Gastroesophageal sphincter (tissue), 4 donors: ENCODE measurements at regions not wholly inside any gene's neighbourhood (a gene's known extent, or its start where the extent isn't known, plus 50 kb on each side); places are given as distances from the start of the nearest gene placed in this dataset.

Source experiments
- ATAC-seq: fragments of 150-250 bp; one replicate; pipeline ENCODE4 v1.9.1; 2016; ENCODE audit warnings: mild to moderate bottlenecking, moderate library complexity
- H3K27ac ChIP-seq, 4 donors: fragments of 200-600 bp; sonication (generic) in 3 of 4; 1 replicate in 3 of 4; 2 replicates in 1 of 4; pipeline ENCODE4 v1.5.1; 2016 to 2019
- H3K27me3 ChIP-seq: fragments of 200-600 bp; sonication (generic); one replicate; pipeline ENCODE4 v1.5.1; 2019
- H3K36me3 ChIP-seq, 2 donors: fragments of 200-600 bp; sonication (generic); one replicate each; pipeline ENCODE4 v1.5.1; 2019; ENCODE audit warnings: control low read depth in 1 of 2
- H3K4me1 ChIP-seq, 3 donors: fragments of 200-600 bp; sonication (generic); 1 replicate in 2 of 3; 2 replicates in 1 of 3; pipeline ENCODE4 v1.5.1; 2016 to 2019; ENCODE audit warnings: control low read depth in 2 of 3
- H3K4me3 ChIP-seq, 2 donors: fragments of 200-600 bp; sonication (generic); one replicate each; pipeline ENCODE4 v1.5.1; 2019; ENCODE audit warnings: mild to moderate bottlenecking in 1 of 2, moderate library complexity in 1 of 2
- H3K9me3 ChIP-seq, 3 donors: fragments of 200-600 bp; sonication (generic); one replicate each; pipeline ENCODE4 v1.5.1; 2017 to 2019; ENCODE audit warnings: control low read depth in 2 of 3
- CTCF ChIP-seq, 4 experiments: fragments of 200-600 bp in 2 of 4; fragments of 450-650 bp in 2 of 4; sonication (generic) in 1 of 4; IDR thresholded peaks; one replicate each; pipeline ENCODE4 v1.5.1; 2017 to 2019; ENCODE audit warnings: antibody characterized with exemption in 4 of 4, mild to moderate bottlenecking in 2 of 4, moderate library complexity in 2 of 4
- EP300 ChIP-seq: sonication (generic); formaldehyde crosslinking; IDR thresholded peaks from one replicate; pipeline ENCODE4 v1.6.1; 2017; ENCODE audit warnings: antibody characterized with exemption, mild to moderate bottlenecking
- POLR2A ChIP-seq, 2 donors: fragments of 450-650 bp; IDR thresholded peaks; one replicate each; pipeline ENCODE4 v1.6.1; 2017; ENCODE audit warnings: antibody characterized with exemption in 2 of 2, mild to moderate bottlenecking in 2 of 2, moderate library complexity in 1 of 2
- POLR2AphosphoS5 ChIP-seq: sonication (generic); formaldehyde crosslinking; IDR thresholded peaks from one replicate; pipeline ENCODE4 v1.6.1; 2017; ENCODE audit warnings: antibody characterized with exemption
- whole genome bisulfite sequencing, 2 donors: methylation state at CpG; one replicate each; pipeline ENCODE4 v1.1.5; 2018; ENCODE audit warnings: low coverage in 1 of 2; 5-methylcytosine and 5-hydroxymethylcytosine counted together

GRCh38 chrX:147763131-147763530, 148.6 kb upstream of the FMR1 start:
- no peaks in the 10 kb centered on the region for H3K4me1 ChIP-seq
- ATAC-seq, result no peak
- no peaks in the 10 kb centered on the region for H3K9me3 ChIP-seq
- H3K27ac ChIP-seq, result no peak overlapping the region
- 60 to 80% methylated on average over 1 of the region's 1 CpG for WGBS, 2 donors
- no peak for TF ChIP-seq CTCF (IDR thresholded peaks at IDR 0.05)
- TF ChIP-seq POLR2AphosphoS5, result no peak
- no peak for TF ChIP-seq EP300
- no peak for TF ChIP-seq POLR2A (IDR thresholded peaks at IDR 0.05)
- no peaks in the 10 kb centered on the region for H3K36me3 ChIP-seq
- no peaks in the 10 kb centered on the region for H3K27me3 ChIP-seq
- H3K4me3 ChIP-seq, result no peak overlapping the region

GRCh38 chrX:147764868-147765267, 146.9 kb upstream of the FMR1 start:
- 33 to 60% methylated on average over 1 of the region's 1 CpG for WGBS, 2 donors
- TF ChIP-seq CTCF (IDR thresholded peaks at IDR 0.05), result no peak
- TF ChIP-seq POLR2AphosphoS5, result no peak
- TF ChIP-seq EP300, result no peak
- no peak for TF ChIP-seq POLR2A (IDR thresholded peaks at IDR 0.05)
- no peaks in the 10 kb centered on the region for H3K36me3 ChIP-seq
- no peak for ATAC-seq
- H3K27ac ChIP-seq, result no peak overlapping the region
- H3K27me3 ChIP-seq, result no peaks in the 10 kb centered on the region
- H3K4me3 ChIP-seq, result no peak overlapping the region
- no peaks in the 10 kb centered on the region for H3K9me3 ChIP-seq
- no peaks in the 10 kb centered on the region for H3K4me1 ChIP-seq

- ATAC-seq, result no peak
- TF ChIP-seq EP300 (no peak), CTCF (IDR thresholded peaks at IDR 0.05) (no peak), POLR2AphosphoS5 (no peak), POLR2A (IDR thresholded peaks at IDR 0.05) (no peak)
- Histone ChIP-seq H3K27me3 (no peaks in the 10 kb centered on the region), H3K27ac (no peak overlapping the region), H3K9me3 (no peaks in the 10 kb centered on the region), H3K36me3 (no peaks in the 10 kb centered on the region), H3K4me1 (no peaks in the 10 kb centered on the region), H3K4me3 (no peak overlapping the region)
- 60% methylated on average over 1 of the region's 1 CpG; no CpG with 5 or more reads in 1 of the 2 donors for WGBS, 2 donors
Observed at GRCh38 chrX:147770858-147771257, 140.9 kb upstream of the FMR1 start.

GRCh38 chrX:147776988-147777387, 134.7 kb upstream of the FMR1 start:
- H3K27ac ChIP-seq, result no peak overlapping the region
- no peak overlapping the region for H3K4me3 ChIP-seq
- no peaks in the 10 kb centered on the region for H3K36me3 ChIP-seq
- no peaks in the 10 kb centered on the region for H3K27me3 ChIP-seq
- no peak for ATAC-seq
- no peaks in the 10 kb centered on the region for H3K4me1 ChIP-seq
- TF ChIP-seq POLR2A (IDR thresholded peaks at IDR 0.05), result no peak
- TF ChIP-seq POLR2AphosphoS5, result no peak
- no peak for TF ChIP-seq EP300
- TF ChIP-seq CTCF (IDR thresholded peaks at IDR 0.05), result no peak
- H3K9me3 ChIP-seq, result no peaks in the 10 kb centered on the region
- 50 to 57% methylated on average over 1 of the region's 1 CpG for WGBS, 2 donors

- ATAC-seq, result no peak
- Histone ChIP-seq H3K36me3 (no peaks in the 10 kb centered on the region), H3K4me3 (no peak overlapping the region), H3K4me1 (no peaks in the 10 kb centered on the region), H3K27ac (no peak overlapping the region), H3K27me3 (no peaks in the 10 kb centered on the region), H3K9me3 (no peaks in the 10 kb centered on the region)
- no peak for TF ChIP-seq POLR2A (IDR thresholded peaks at IDR 0.05)
- no peak for TF ChIP-seq CTCF (IDR thresholded peaks at IDR 0.05)
- TF ChIP-seq POLR2AphosphoS5, result no peak
- TF ChIP-seq EP300, result no peak
Observed at GRCh38 chrX:147779173-147779572, 132.5 kb upstream of the FMR1 start.
